Neural cell (in vitro differentiated cells): ENCODE measurements at regions not wholly inside any gene's neighbourhood (a gene's known extent, or its start where the extent isn't known, plus 50 kb on each side); places are given as distances from the start of the nearest gene placed in this dataset.

Source experiments
- H2AFZ ChIP-seq: fragments of 200-600, 300-800 bp; sonication (generic), shearing (Covaris generic); 2 replicates; pipeline ENCODE4 v1.6.0; 2014; ENCODE audit warnings: low read depth, mild to moderate bottlenecking, antibody characterized with exemption, low read length, moderate library complexity
- H3F3A ChIP-seq: fragments of 200-600 bp; shearing (Covaris generic); 2 replicates; pipeline ENCODE4 v1.6.1; 2016; ENCODE audit warnings: mild to moderate bottlenecking, moderate library complexity, mixed read lengths, antibody characterized with exemption, low read length; ENCODE audit not compliant: insufficient read depth, poor library complexity, severe bottlenecking
- H3K27ac ChIP-seq: fragments of 200-600, 300-800 bp; sonication (generic), shearing (Covaris generic); 2 replicates; pipeline ENCODE4 v1.5.1; 2014; ENCODE audit warnings: mild to moderate bottlenecking, low read length, moderate library complexity
- H3K27me3 ChIP-seq: fragments of 300-800, 200-600 bp; sonication (generic), shearing (Covaris generic); 2 replicates; pipeline ENCODE4 v1.6.0; 2014; ENCODE audit warnings: mild to moderate bottlenecking, low read depth, low read length, moderate library complexity; ENCODE audit not compliant: insufficient read depth
- H3K36me3 ChIP-seq: fragments of 300-800, 200-600 bp; sonication (generic), shearing (Covaris generic); 2 replicates; pipeline ENCODE4 v1.5.1; 2014; ENCODE audit warnings: mild to moderate bottlenecking, antibody characterized with exemption, low read length, moderate library complexity; ENCODE audit not compliant: insufficient read depth
- H3K4me2 ChIP-seq: fragments of 300-800, 200-600 bp; sonication (generic), shearing (Covaris generic); 2 replicates; pipeline ENCODE4 v1.6.0; 2014; ENCODE audit warnings: mild to moderate bottlenecking, low read length
- H3K4me3 ChIP-seq: fragments of 300-800, 200-600 bp; sonication (generic), shearing (Covaris generic); 2 replicates; pipeline ENCODE4 v1.5.1; 2014; ENCODE audit warnings: mild to moderate bottlenecking, low read length, moderate library complexity
- H3K79me2 ChIP-seq: fragments of 200-600 bp; shearing (Covaris generic); replicated peaks from 2 replicates; pipeline ENCODE4 v1.6.0; 2014; ENCODE audit warnings: mild to moderate bottlenecking, low read length, moderate library complexity; ENCODE audit not compliant: insufficient read depth
- H3K9ac ChIP-seq: fragments of 300-800, 200-600 bp; sonication (generic), shearing (Covaris generic); 2 replicates; pipeline ENCODE4 v1.6.1; 2016; ENCODE audit warnings: mild to moderate bottlenecking, low read length, mixed read lengths
- H3K9me2 ChIP-seq: fragments of 200-600 bp; shearing (Covaris generic); 2 replicates; pipeline ENCODE4 v1.6.1; 2016; ENCODE audit warnings: mild to moderate bottlenecking, low read length, mixed read lengths; ENCODE audit not compliant: insufficient read depth
- H3K9me3 ChIP-seq: fragments of 200-600, 300-800 bp; sonication (generic), shearing (Covaris generic); 2 replicates; pipeline ENCODE4 v1.6.1; 2016; ENCODE audit warnings: mild to moderate bottlenecking, mixed run types, low read length, moderate library complexity, mixed read lengths
- H4K20me1 ChIP-seq: fragments of 200-600 bp; shearing (Covaris generic); 2 replicates; pipeline ENCODE4 v1.6.1; 2016; ENCODE audit warnings: mild to moderate bottlenecking, mixed run types; ENCODE audit not compliant: insufficient read depth
- CTCF ChIP-seq: fragments of 450-650 bp; IDR thresholded peaks from 2 replicates; pipeline ENCODE4 v1.5.1; 2014; ENCODE audit warnings: antibody characterized with exemption, mild to moderate bottlenecking, moderate library complexity; ENCODE audit not compliant: poor library complexity, severe bottlenecking
- EP300 ChIP-seq: fragments of 450-650 bp; conservative IDR thresholded peaks from 2 replicates; pipeline ENCODE4 v1.6.1; 2014; ENCODE audit warnings: antibody characterized with exemption, mild to moderate bottlenecking, moderate library complexity; ENCODE audit not compliant: poor library complexity, severe bottlenecking
- EZH2 ChIP-seq: fragments of 200-600, 300-800 bp; shearing (Covaris generic), sonication (generic); IDR thresholded peaks from 2 replicates; pipeline ENCODE4 v1.6.1; 2014; ENCODE audit warnings: antibody characterized with exemption, low read length, borderline replicate concordance, mild to moderate bottlenecking; ENCODE audit not compliant: insufficient read depth, poor library complexity, severe bottlenecking
- MXI1 ChIP-seq: fragments of 450-650 bp; conservative IDR thresholded peaks from 2 replicates; pipeline ENCODE4 v1.6.1; 2014; ENCODE audit warnings: antibody characterized with exemption, mild to moderate bottlenecking; ENCODE audit not compliant: poor library complexity, severe bottlenecking
- POLR2AphosphoS5 ChIP-seq: IDR thresholded peaks from 2 replicates; pipeline ENCODE4 v1.6.1; 2012
- RAD21 ChIP-seq: fragments of 450-650 bp; conservative IDR thresholded peaks from 2 replicates; pipeline ENCODE4 v1.6.1; 2014; ENCODE audit warnings: antibody characterized with exemption, mild to moderate bottlenecking, moderate library complexity
- SMC3 ChIP-seq: fragments of 450-650 bp; conservative IDR thresholded peaks from 2 replicates; pipeline ENCODE4 v1.6.1; 2014; ENCODE audit warnings: antibody characterized with exemption, mild to moderate bottlenecking, moderate library complexity; ENCODE audit not compliant: poor library complexity
- TAF1 ChIP-seq: IDR thresholded peaks from 2 replicates; pipeline ENCODE4 v1.6.1; 2012; ENCODE audit warnings: low read depth
- TF ChIP-seq, protein P1 (sequence below): IDR thresholded peaks from 2 replicates; pipeline ENCODE4 v1.6.1; 2012; ENCODE audit warnings: borderline replicate concordance

GRCh38 chr9:28839778-28840430 is 1266.6 kb upstream of the C9orf72 start:
- Histone ChIP-seq H3F3A (no peaks in the 10 kb centered on the region), H3K4me3 (no peak overlapping the region), H3K9me3 (no peaks in the 10 kb centered on the region), H3K9me2 (no peaks in the 10 kb centered on the region), H2AFZ (no peak overlapping the region), H3K9ac (no peak overlapping the region), H3K4me2 (no peak overlapping the region), H3K36me3 (no peaks in the 10 kb centered on the region), H3K79me2 (no peaks in the 10 kb centered on the region), H4K20me1 (no peaks in the 10 kb centered on the region), H3K27me3 (no peaks in the 10 kb centered on the region), H3K27ac (no peak overlapping the region)
- no peak for TF ChIP-seq EZH2
- TF ChIP-seq POLR2AphosphoS5: no peak
- TF ChIP-seq, protein P1, sequence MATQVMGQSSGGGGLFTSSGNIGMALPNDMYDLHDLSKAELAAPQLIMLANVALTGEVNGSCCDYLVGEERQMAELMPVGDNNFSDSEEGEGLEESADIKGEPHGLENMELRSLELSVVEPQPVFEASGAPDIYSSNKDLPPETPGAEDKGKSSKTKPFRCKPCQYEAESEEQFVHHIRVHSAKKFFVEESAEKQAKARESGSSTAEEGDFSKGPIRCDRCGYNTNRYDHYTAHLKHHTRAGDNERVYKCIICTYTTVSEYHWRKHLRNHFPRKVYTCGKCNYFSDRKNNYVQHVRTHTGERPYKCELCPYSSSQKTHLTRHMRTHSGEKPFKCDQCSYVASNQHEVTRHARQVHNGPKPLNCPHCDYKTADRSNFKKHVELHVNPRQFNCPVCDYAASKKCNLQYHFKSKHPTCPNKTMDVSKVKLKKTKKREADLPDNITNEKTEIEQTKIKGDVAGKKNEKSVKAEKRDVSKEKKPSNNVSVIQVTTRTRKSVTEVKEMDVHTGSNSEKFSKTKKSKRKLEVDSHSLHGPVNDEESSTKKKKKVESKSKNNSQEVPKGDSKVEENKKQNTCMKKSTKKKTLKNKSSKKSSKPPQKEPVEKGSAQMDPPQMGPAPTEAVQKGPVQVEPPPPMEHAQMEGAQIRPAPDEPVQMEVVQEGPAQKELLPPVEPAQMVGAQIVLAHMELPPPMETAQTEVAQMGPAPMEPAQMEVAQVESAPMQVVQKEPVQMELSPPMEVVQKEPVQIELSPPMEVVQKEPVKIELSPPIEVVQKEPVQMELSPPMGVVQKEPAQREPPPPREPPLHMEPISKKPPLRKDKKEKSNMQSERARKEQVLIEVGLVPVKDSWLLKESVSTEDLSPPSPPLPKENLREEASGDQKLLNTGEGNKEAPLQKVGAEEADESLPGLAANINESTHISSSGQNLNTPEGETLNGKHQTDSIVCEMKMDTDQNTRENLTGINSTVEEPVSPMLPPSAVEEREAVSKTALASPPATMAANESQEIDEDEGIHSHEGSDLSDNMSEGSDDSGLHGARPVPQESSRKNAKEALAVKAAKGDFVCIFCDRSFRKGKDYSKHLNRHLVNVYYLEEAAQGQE: no peak
- no peak for TF ChIP-seq CTCF
- TF ChIP-seq MXI1: no peak
- TF ChIP-seq SMC3: no peak
- no peak for TF ChIP-seq EP300
- TF ChIP-seq TAF1: no peak
- TF ChIP-seq RAD21: no peak

GRCh38 chr9:28841775-28842174 is 1268.5 kb upstream of the C9orf72 start:
- Histone ChIP-seq H3K4me2 (no peak overlapping the region), H3F3A (no peaks in the 10 kb centered on the region), H3K27ac (no peak overlapping the region), H3K9me3 (no peaks in the 10 kb centered on the region), H4K20me1 (no peaks in the 10 kb centered on the region), H3K9me2 (no peaks in the 10 kb centered on the region), H3K36me3 (no peaks in the 10 kb centered on the region), H3K9ac (no peak overlapping the region), H2AFZ (no peak overlapping the region), H3K79me2 (no peaks in the 10 kb centered on the region), H3K27me3 (no peaks in the 10 kb centered on the region), H3K4me3 (no peak overlapping the region)
- TF ChIP-seq MXI1 (no peak), RAD21 (no peak), TAF1 (no peak), EP300 (no peak), CTCF (no peak), POLR2AphosphoS5 (no peak), SMC3 (no peak)
- TF ChIP-seq, protein P1: no peak
